ENCODE measurements at regions not wholly inside any gene's neighbourhood (a gene's known extent, or its start where the extent isn't known, plus 50 kb on each side); places are given as distances from the start of the nearest gene placed in this dataset.

GRCh38 chr4:144465546-144465945 is 180.4 kb upstream of the HHIP start:
- no peak for DNase-seq (ENCODE audit: low spot score)

GRCh38 chr4:144480068-144480467 is 165.9 kb upstream of the HHIP start:
- DNase-seq (ENCODE audit: low spot score): no peak

GRCh38 chr4:144489831-144490230 is 156.1 kb upstream of the HHIP start:
- no peak for DNase-seq (ENCODE audit: low spot score)

GRCh38 chr4:144494280-144494679 is 151.7 kb upstream of the HHIP start:
- no peak for DNase-seq (ENCODE audit: low spot score)

- no peak for DNase-seq (ENCODE audit: low spot score)
Observed at GRCh38 chr4:144495944-144496343, 150.0 kb upstream of the HHIP start.

GRCh38 chr4:144499777-144500176 is 146.2 kb upstream of the HHIP start:
- no peak for DNase-seq (ENCODE audit: low spot score)

- no peak for DNase-seq (ENCODE audit: low spot score)
Observed at GRCh38 chr4:144501231-144501780, 144.7 kb upstream of the HHIP start.

GRCh38 chr4:144504883-144505282 is 141.1 kb upstream of the HHIP start:
- no peak for DNase-seq (ENCODE audit: low spot score)

- DNase-seq (ENCODE audit: low spot score): no peak
Observed at GRCh38 chr4:144507311-144508101, 138.4 kb upstream of the HHIP start.

- DNase-seq (ENCODE audit: low spot score): no peak
Observed at GRCh38 chr4:144509088-144510015, 136.6 kb upstream of the HHIP start.

- DNase-seq (ENCODE audit: low spot score): no peak
Observed at GRCh38 chr4:144514736-144515135, 131.2 kb upstream of the HHIP start.

- no peak for DNase-seq (ENCODE audit: low spot score)
Observed at GRCh38 chr4:144518181-144518895, 127.6 kb upstream of the HHIP start.

- DNase-seq (ENCODE audit: low spot score): no peak
Observed at GRCh38 chr4:144531841-144532240, 114.1 kb upstream of the HHIP start.

- no peak for DNase-seq (ENCODE audit: low spot score)
Observed at GRCh38 chr4:144547678-144548298, 98.2 kb upstream of the HHIP start.

- DNase-seq (ENCODE audit: low spot score): no peak
Observed at GRCh38 chr4:144556636-144557035, 89.3 kb upstream of the HHIP start.

- DNase-seq (ENCODE audit: low spot score): no peak
Observed at GRCh38 chr4:144557404-144557803, 88.6 kb upstream of the HHIP start.

- DNase-seq (ENCODE audit: low spot score): no peak
Observed at GRCh38 chr4:144562019-144562705, 83.8 kb upstream of the HHIP start.

GRCh38 chr4:144564358-144564757 is 81.6 kb upstream of the HHIP start:
- DNase-seq (ENCODE audit: low spot score): no peak

GRCh38 chr4:144565527-144566195 is 80.3 kb upstream of the HHIP start:
- DNase-seq (ENCODE audit: low spot score): no peak

- DNase-seq (ENCODE audit: low spot score): no peak
Observed at GRCh38 chr4:144572660-144573059, 73.3 kb upstream of the HHIP start.

- no peak for DNase-seq (ENCODE audit: low spot score)
Observed at GRCh38 chr4:144574000-144574399, 72.0 kb upstream of the HHIP start.
